Astrocyte (in vitro differentiated cells and primary cell): ENCODE measurements at regions not wholly inside any gene's neighbourhood (a gene's known extent, or its start where the extent isn't known, plus 50 kb on each side); places are given as distances from the start of the nearest gene placed in this dataset.

Source experiments
- DNase-seq: peaks from one replicate; pipeline ENCODE4 v3.0.0-alpha.2; 2010; ENCODE audit warnings: low read depth
- FAIRE-seq: peaks from 2 replicates; lab custom pipeline; 2011; peaks lifted over from hg19 to GRCh38; lab: Jason Lieb, UNC
- H2AFZ ChIP-seq: 2 replicates; pipeline ENCODE4 v1.6.0; 2012; ENCODE audit warnings: low read depth, low read length, inconsistent platforms
- H3K27ac ChIP-seq: 2 replicates; pipeline ENCODE4 v1.5.1; 2011; ENCODE audit warnings: low read depth, low read length, inconsistent platforms
- H3K27me3 ChIP-seq: 2 replicates; pipeline ENCODE4 v1.6.0; 2011; ENCODE audit warnings: low read length, inconsistent platforms; ENCODE audit not compliant: insufficient read depth
- H3K36me3 ChIP-seq: 2 replicates; pipeline ENCODE4 v1.5.1; 2011; ENCODE audit warnings: low read length, inconsistent platforms; ENCODE audit not compliant: insufficient read depth
- H3K4me1 ChIP-seq: 2 replicates; pipeline ENCODE4 v1.5.1; 2011; ENCODE audit warnings: low read length, inconsistent platforms; ENCODE audit not compliant: insufficient read depth
- H3K4me2 ChIP-seq: 2 replicates; pipeline ENCODE4 v1.6.0; 2012; ENCODE audit warnings: low read length, inconsistent platforms
- H3K4me3 ChIP-seq: 2 replicates; pipeline ENCODE4 v1.5.1; 2011; ENCODE audit warnings: low read depth, mild to moderate bottlenecking, low read length, inconsistent platforms; ENCODE audit not compliant: insufficient read depth
- H3K79me2 ChIP-seq: 2 replicates; pipeline ENCODE4 v1.6.0; 2012; ENCODE audit warnings: mild to moderate bottlenecking, low read length, inconsistent platforms; ENCODE audit not compliant: insufficient read depth
- H3K9ac ChIP-seq: 2 replicates; pipeline ENCODE4 v1.6.0; 2012; ENCODE audit warnings: mild to moderate bottlenecking, low read length, inconsistent platforms
- H3K9me3 ChIP-seq: 2 replicates; pipeline ENCODE4 v1.5.1; 2012; ENCODE audit warnings: low read depth, mild to moderate bottlenecking, low read length, inconsistent platforms; ENCODE audit not compliant: insufficient read depth
- H4K20me1 ChIP-seq: 2 replicates; pipeline ENCODE4 v1.6.0; 2012; ENCODE audit warnings: low read length, inconsistent platforms; ENCODE audit not compliant: insufficient read depth
- H3K27ac Mint-ChIP-seq: one replicate; pipeline ENCODE4 v1.8.0; 2021; ENCODE audit warnings: mild to moderate bottlenecking, mixed read lengths; ENCODE audit not compliant: unreplicated experiment
- H3K27me3 Mint-ChIP-seq: one replicate; pipeline ENCODE4 v1.8.0; 2021; ENCODE audit warnings: low read depth, mixed read lengths; ENCODE audit not compliant: unreplicated experiment
- H3K36me3 Mint-ChIP-seq: one replicate; pipeline ENCODE4 v1.8.0; 2021; ENCODE audit warnings: low read depth, mixed read lengths; ENCODE audit not compliant: unreplicated experiment
- H3K4me1 Mint-ChIP-seq: one replicate; pipeline ENCODE4 v1.8.0; 2021; ENCODE audit warnings: low read depth, mixed read lengths; ENCODE audit not compliant: unreplicated experiment
- H3K4me3 Mint-ChIP-seq: one replicate; pipeline ENCODE4 v1.8.0; 2021; ENCODE audit warnings: mild to moderate bottlenecking, moderate library complexity, mixed read lengths; ENCODE audit not compliant: unreplicated experiment
- H3K9me3 Mint-ChIP-seq: one replicate; pipeline ENCODE4 v1.8.0; 2021; ENCODE audit warnings: mild to moderate bottlenecking, mixed read lengths; ENCODE audit not compliant: unreplicated experiment
- EZH2 ChIP-seq: IDR thresholded peaks from 2 replicates; pipeline ENCODE4 v1.6.1; 2012; ENCODE audit warnings: mild to moderate bottlenecking, low read length, inconsistent platforms; ENCODE audit not compliant: insufficient read depth
- TF ChIP-seq, protein P1 (sequence below): IDR thresholded peaks from 2 replicates; pipeline ENCODE4 v1.5.1; 2011; ENCODE audit warnings: low read depth, mild to moderate bottlenecking, inconsistent platforms, low read length, moderate library complexity; ENCODE audit not compliant: insufficient read depth

DNA sequence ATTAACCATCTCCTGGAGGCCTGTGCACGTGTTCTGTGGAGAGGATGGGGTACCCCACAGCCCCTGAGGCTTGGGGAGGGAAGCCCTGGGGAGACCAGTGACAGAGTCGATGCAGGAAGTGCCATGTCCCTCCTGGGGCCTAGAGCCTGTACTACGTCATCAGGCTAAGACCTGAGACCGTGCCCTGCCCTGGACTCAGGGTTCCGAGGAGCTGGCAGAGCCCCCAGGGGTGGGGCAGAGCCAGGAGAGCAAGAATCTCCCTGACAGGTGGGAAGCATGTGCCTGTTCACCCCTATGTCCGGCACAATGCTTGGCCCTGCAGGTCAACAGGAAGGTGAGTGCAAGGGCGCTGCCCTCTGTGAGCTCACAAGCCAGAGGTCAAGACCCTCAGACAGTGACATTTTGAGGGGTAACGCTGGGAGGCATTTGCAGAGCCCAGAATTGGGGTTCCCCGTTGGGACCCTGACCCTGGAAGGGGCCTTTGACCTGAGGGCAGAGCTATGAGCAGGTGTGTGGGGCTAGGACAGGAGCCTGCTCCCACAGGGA is 781.6 kb downstream of the BRD1 start:
- Mint-ChIP-seq H3K36me3 (no peaks in the 10 kb centered on the region), H3K27ac (no peak overlapping the region), H3K4me1 (no peaks in the 10 kb centered on the region), H3K4me3 (no peak overlapping the region), H3K9me3 (no peaks in the 10 kb centered on the region), H3K27me3 (peaks cover 65% of the 10 kb centered on the region)
- H4K20me1 ChIP-seq: no peaks in the 10 kb centered on the region
- H3K36me3 ChIP-seq: no peaks in the 10 kb centered on the region
- no peak overlapping the region for H3K4me3 ChIP-seq
- H2AFZ ChIP-seq: no peak overlapping the region
- no peaks in the 10 kb centered on the region for H3K4me1 ChIP-seq
- H3K27ac ChIP-seq: no peak overlapping the region
- H3K9ac ChIP-seq: no peak overlapping the region
- no peaks in the 10 kb centered on the region for H3K27me3 ChIP-seq
- TF ChIP-seq, protein P1, sequence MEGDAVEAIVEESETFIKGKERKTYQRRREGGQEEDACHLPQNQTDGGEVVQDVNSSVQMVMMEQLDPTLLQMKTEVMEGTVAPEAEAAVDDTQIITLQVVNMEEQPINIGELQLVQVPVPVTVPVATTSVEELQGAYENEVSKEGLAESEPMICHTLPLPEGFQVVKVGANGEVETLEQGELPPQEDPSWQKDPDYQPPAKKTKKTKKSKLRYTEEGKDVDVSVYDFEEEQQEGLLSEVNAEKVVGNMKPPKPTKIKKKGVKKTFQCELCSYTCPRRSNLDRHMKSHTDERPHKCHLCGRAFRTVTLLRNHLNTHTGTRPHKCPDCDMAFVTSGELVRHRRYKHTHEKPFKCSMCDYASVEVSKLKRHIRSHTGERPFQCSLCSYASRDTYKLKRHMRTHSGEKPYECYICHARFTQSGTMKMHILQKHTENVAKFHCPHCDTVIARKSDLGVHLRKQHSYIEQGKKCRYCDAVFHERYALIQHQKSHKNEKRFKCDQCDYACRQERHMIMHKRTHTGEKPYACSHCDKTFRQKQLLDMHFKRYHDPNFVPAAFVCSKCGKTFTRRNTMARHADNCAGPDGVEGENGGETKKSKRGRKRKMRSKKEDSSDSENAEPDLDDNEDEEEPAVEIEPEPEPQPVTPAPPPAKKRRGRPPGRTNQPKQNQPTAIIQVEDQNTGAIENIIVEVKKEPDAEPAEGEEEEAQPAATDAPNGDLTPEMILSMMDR: no peak
- no peak for TF ChIP-seq EZH2
- DNase-seq: no peak
- no peaks in the 10 kb centered on the region for H3K9me3 ChIP-seq
- FAIRE-seq: no peak
- no peak overlapping the region for H3K4me2 ChIP-seq
- H3K79me2 ChIP-seq: no peaks in the 10 kb centered on the region

DNA sequence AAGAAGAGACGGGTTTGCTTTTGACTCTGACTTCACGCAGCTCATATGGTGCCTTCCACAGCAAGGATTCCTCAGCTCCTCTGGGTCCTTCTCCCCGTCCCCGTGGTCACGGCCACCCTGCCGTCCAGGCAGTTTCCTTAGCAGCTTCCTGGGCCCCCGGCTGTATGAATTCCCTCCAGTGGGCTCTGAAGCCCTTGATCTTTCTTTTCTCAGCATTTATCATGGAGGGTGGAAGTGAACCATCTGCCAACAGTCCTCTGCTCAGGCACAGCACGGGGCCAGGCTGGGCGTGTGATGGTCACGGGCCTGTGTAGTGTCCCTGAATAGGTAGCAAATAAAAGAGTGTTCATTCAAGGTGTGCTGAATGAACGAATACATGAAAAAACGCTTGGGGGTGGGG is 782.4 kb downstream of the BRD1 start:
- H3K79me2 ChIP-seq: no peaks in the 10 kb centered on the region
- no peaks in the 10 kb centered on the region for H3K9me3 Mint-ChIP-seq

DNA sequence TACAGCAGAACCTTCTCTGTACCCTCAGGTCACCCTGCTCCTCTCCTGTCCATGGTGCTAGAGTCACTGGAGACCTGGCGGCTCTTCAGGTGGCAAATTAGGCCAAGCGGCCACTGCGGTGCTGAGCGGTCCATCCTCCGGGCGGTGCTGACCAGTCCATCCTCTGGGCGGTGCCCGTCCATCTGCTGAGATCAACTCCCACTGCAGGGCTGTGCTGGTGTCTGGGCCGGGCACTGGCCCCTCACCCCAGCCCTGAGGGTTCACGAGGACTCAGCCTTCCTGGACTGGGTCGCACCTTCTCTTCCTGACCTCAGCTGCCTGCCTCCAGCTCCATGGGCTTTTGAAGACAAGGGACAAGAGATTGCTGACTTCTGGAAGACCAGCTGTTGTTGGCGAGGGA is 782.9 kb downstream of the BRD1 start:
- no peaks in the 10 kb centered on the region for H4K20me1 ChIP-seq
- DNase-seq (no peak), FAIRE-seq (no peak)
- no peak for TF ChIP-seq EZH2
- TF ChIP-seq, protein P1: no peak
- no peaks in the 10 kb centered on the region for H3K36me3 Mint-ChIP-seq
- no peaks in the 10 kb centered on the region for H3K36me3 ChIP-seq
- no peak overlapping the region for H3K4me2 ChIP-seq
- H3K27ac Mint-ChIP-seq: no peak overlapping the region
- H3K4me3 ChIP-seq: no peak overlapping the region
- no peaks in the 10 kb centered on the region for H3K79me2 ChIP-seq
- H3K9ac ChIP-seq: no peak overlapping the region
- H3K9me3 Mint-ChIP-seq: no peaks in the 10 kb centered on the region
- H3K4me3 Mint-ChIP-seq: no peak overlapping the region
- H2AFZ ChIP-seq: no peak overlapping the region
- no peaks in the 10 kb centered on the region for H3K27me3 ChIP-seq
- H3K27me3 Mint-ChIP-seq: peaks cover 67% of the 10 kb centered on the region
- no peak overlapping the region for H3K27ac ChIP-seq
- H3K4me1 ChIP-seq: no peaks in the 10 kb centered on the region
- H3K4me1 Mint-ChIP-seq: no peaks in the 10 kb centered on the region
- H3K9me3 ChIP-seq: no peaks in the 10 kb centered on the region

More for the DNA sequence above, 782.4 kb downstream of the BRD1 start:
- Histone ChIP-seq H4K20me1 (no peaks in the 10 kb centered on the region), H3K27me3 (no peaks in the 10 kb centered on the region), H3K9ac (no peak overlapping the region), H3K4me1 (no peaks in the 10 kb centered on the region), H2AFZ (no peak overlapping the region), H3K9me3 (no peaks in the 10 kb centered on the region), H3K4me3 (no peak overlapping the region), H3K4me2 (no peak overlapping the region), H3K36me3 (no peaks in the 10 kb centered on the region), H3K27ac (no peak overlapping the region)
- Mint-ChIP-seq H3K27me3 (peaks cover 66% of the 10 kb centered on the region), H3K4me3 (no peak overlapping the region), H3K36me3 (no peaks in the 10 kb centered on the region), H3K4me1 (no peaks in the 10 kb centered on the region), H3K27ac (no peak overlapping the region)
- DNase-seq (no peak), FAIRE-seq (no peak)
- no peak for TF ChIP-seq EZH2
- TF ChIP-seq, protein P1: no peak
